ENCODE measurements at regions not wholly inside any gene's neighbourhood (a gene's known extent, or its start where the extent isn't known, plus 50 kb on each side); places are given as distances from the start of the nearest gene placed in this dataset.

DNA sequence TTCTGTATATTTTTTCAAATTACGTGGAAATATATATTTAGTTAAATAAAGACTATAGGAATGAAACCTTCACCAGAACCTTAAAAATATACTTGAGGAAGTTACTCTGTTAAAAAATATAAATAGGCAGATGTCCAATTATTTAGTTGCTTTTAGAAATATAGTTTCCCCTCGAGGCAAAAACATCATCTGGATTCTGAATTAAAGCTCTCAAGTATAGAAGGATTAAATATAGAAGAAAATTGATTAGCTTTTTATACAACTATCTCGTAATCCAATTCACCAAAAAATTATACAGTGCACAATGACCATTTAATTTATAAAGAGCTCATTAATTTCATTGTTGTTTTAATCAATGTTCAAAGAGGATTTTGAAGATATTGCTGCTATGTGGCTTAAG lies 601.4 kb downstream of the GABRG2 start:
- TF ChIP-seq POLR2AphosphoS5 (IDR thresholded peaks at IDR 0.05; ENCODE audit: low read depth, low read length) (no peak), FOXP2 (optimal IDR thresholded peaks at IDR 0.05; ENCODE audit: borderline replicate concordance, extremely low read depth, extremely low read length, insufficient read depth) (no peak)
